WTC11 (cell line): ENCODE measurements at regions not wholly inside any gene's neighbourhood (a gene's known extent, or its start where the extent isn't known, plus 50 kb on each side); places are given as distances from the start of the nearest gene placed in this dataset.
A peak's percentile ranks its signal among the peaks of the same experiment; 100 is the strongest.

Source experiments
- ATAC-seq: fragments of 200-7000 bp; cut with Tn5 transposase; 2 replicates; pipeline ENCODE4 v1.10.0; 2021; ENCODE audit warnings: mild to moderate bottlenecking, moderate library complexity
- CTCF ChIA-PET: fragments of 300-600 bp; sonication (Branson Sonifier 250); formaldehyde crosslinking; loops from one replicate; lab custom pipeline; 2021; ENCODE audit warnings: antibody characterized with exemption; lab: Charles Lee
- POLR2A ChIA-PET: fragments of 350-600 bp; sonication (Branson Sonifier 250); formaldehyde crosslinking; loops from one replicate; lab custom pipeline; 2021; ENCODE audit warnings: antibody characterized with exemption; lab: Charles Lee
- DNase-seq: peaks from one replicate; pipeline ENCODE4 v3.0.0; 2021; ENCODE audit warnings: low spot score
- H3K27ac Mint-ChIP-seq: 2 replicates; pipeline ENCODE4 v1.8.0; 2021; ENCODE audit warnings: mixed read lengths
- H3K27me3 Mint-ChIP-seq: 2 replicates; pipeline ENCODE4 v1.8.0; 2021; ENCODE audit warnings: low read depth, mild to moderate bottlenecking, moderate library complexity, mixed read lengths
- H3K36me3 Mint-ChIP-seq: 2 replicates; pipeline ENCODE4 v1.8.0; 2021; ENCODE audit warnings: mixed read lengths
- H3K4me1 Mint-ChIP-seq: 2 replicates; pipeline ENCODE4 v1.8.0; 2022; ENCODE audit warnings: mixed read lengths
- H3K4me3 Mint-ChIP-seq: 2 replicates; pipeline ENCODE4 v1.8.0; 2021; ENCODE audit warnings: mild to moderate bottlenecking, moderate library complexity, mixed read lengths
- H3K9me3 Mint-ChIP-seq: 2 replicates; pipeline ENCODE4 v1.8.0; 2021; ENCODE audit warnings: mixed read lengths
- ATF2 ChIP-seq: sonication (generic); formaldehyde crosslinking; IDR thresholded peaks from 2 replicates; pipeline ENCODE4 v1.8.1; 2022; ENCODE audit warnings: low read depth, missing genetic modification reagents, borderline replicate concordance
- CBFB ChIP-seq: sonication (generic); formaldehyde crosslinking; IDR thresholded peaks from 2 replicates; pipeline ENCODE4 v1.8.1; 2022; ENCODE audit warnings: mild to moderate bottlenecking, low read depth, missing genetic modification reagents
- CREM ChIP-seq: sonication (generic); formaldehyde crosslinking; IDR thresholded peaks from 2 replicates; pipeline ENCODE4 v1.8.1; 2022; ENCODE audit warnings: mild to moderate bottlenecking, missing genetic modification reagents, moderate library complexity
- ELF4 ChIP-seq: sonication (generic); formaldehyde crosslinking; IDR thresholded peaks from 2 replicates; pipeline ENCODE4 v1.8.1; 2022; ENCODE audit warnings: low read depth, mild to moderate bottlenecking, moderate library complexity, missing genetic modification reagents
- ERG ChIP-seq: fragments of 250-450 bp; sonication (Bioruptor Pico); IDR thresholded peaks from 2 replicates; pipeline ENCODE4 v1.8.0; 2021; ENCODE audit warnings: mild to moderate bottlenecking
- ETV6 ChIP-seq: sonication (generic); formaldehyde crosslinking; IDR thresholded peaks from 2 replicates; pipeline ENCODE4 v1.8.1; 2022; ENCODE audit warnings: mild to moderate bottlenecking, missing genetic modification reagents
- FOXJ3 ChIP-seq: sonication (generic); formaldehyde crosslinking; IDR thresholded peaks from 2 replicates; pipeline ENCODE4 v1.9.0; 2021; ENCODE audit warnings: missing genetic modification reagents, mild to moderate bottlenecking, borderline replicate concordance
- FOXP1 ChIP-seq: sonication (generic); formaldehyde crosslinking; IDR thresholded peaks from 2 replicates; pipeline ENCODE4 v1.8.0; 2022; ENCODE audit warnings: missing genetic modification reagents, mild to moderate bottlenecking, moderate library complexity, borderline replicate concordance
- GABPB1 ChIP-seq: sonication (generic); formaldehyde crosslinking; IDR thresholded peaks from 2 replicates; pipeline ENCODE4 v1.8.1; 2023; ENCODE audit warnings: mild to moderate bottlenecking, missing genetic modification reagents
- HMGA2 ChIP-seq: fragments of 250-450 bp; sonication (Bioruptor Pico); IDR thresholded peaks from 2 replicates; pipeline ENCODE4 v1.4.0; 2021; ENCODE audit warnings: mild to moderate bottlenecking, moderate library complexity
- JAZF1 ChIP-seq: fragments of 250-450 bp; sonication (Bioruptor Pico); IDR thresholded peaks from 2 replicates; pipeline ENCODE4 v1.9.0; 2021; ENCODE audit warnings: moderate library complexity, mild to moderate bottlenecking, inconsistent platforms
- MLX ChIP-seq: sonication (generic); formaldehyde crosslinking; IDR thresholded peaks from 2 replicates; pipeline ENCODE4 v1.8.1; 2023; ENCODE audit warnings: mild to moderate bottlenecking, missing genetic modification reagents, moderate library complexity
- NFE2L1 ChIP-seq: sonication (generic); formaldehyde crosslinking; IDR thresholded peaks from 2 replicates; pipeline ENCODE4 v1.8.1; 2023; ENCODE audit warnings: missing genetic modification reagents
- NFYB ChIP-seq: sonication (generic); formaldehyde crosslinking; conservative IDR thresholded peaks from 2 replicates; pipeline ENCODE4 v1.8.0; 2022; ENCODE audit warnings: low read depth, missing genetic modification reagents
- PRDM15 ChIP-seq: sonication (generic); formaldehyde crosslinking; IDR thresholded peaks from 2 replicates; pipeline ENCODE4 v1.8.0; 2022; ENCODE audit warnings: missing genetic modification reagents
- RORB ChIP-seq: fragments of 250-450 bp; sonication (Bioruptor Pico); IDR thresholded peaks from 2 replicates; pipeline ENCODE4 v1.9.0; 2021; ENCODE audit warnings: mild to moderate bottlenecking
- SOX15 ChIP-seq: fragments of 250-450 bp; sonication (Bioruptor Pico); IDR thresholded peaks from 2 replicates; pipeline ENCODE4 v1.9.0; 2021; ENCODE audit warnings: mild to moderate bottlenecking
- SP1 ChIP-seq: sonication (generic); formaldehyde crosslinking; conservative IDR thresholded peaks from 2 replicates; pipeline ENCODE4 v1.8.1; 2022; ENCODE audit warnings: missing genetic modification reagents
- STAT6 ChIP-seq: sonication (generic); formaldehyde crosslinking; conservative IDR thresholded peaks from 2 replicates; pipeline ENCODE4 v1.8.1; 2023; ENCODE audit warnings: mild to moderate bottlenecking, low read depth, missing genetic modification reagents, moderate library complexity
- ZBTB43 ChIP-seq: sonication (generic); formaldehyde crosslinking; IDR thresholded peaks from 2 replicates; pipeline ENCODE4 v1.8.1; 2023; ENCODE audit warnings: mild to moderate bottlenecking, missing genetic modification reagents
- ZNF138 ChIP-seq: sonication (generic); formaldehyde crosslinking; conservative IDR thresholded peaks from 2 replicates; pipeline ENCODE4 v1.8.1; 2022; ENCODE audit warnings: mild to moderate bottlenecking, moderate library complexity, missing genetic modification reagents
- ZNF263 ChIP-seq: sonication (generic); formaldehyde crosslinking; IDR thresholded peaks from 2 replicates; pipeline ENCODE4 v1.8.1; 2022; ENCODE audit warnings: low read depth, mild to moderate bottlenecking, moderate library complexity, missing genetic modification reagents
- ZNF671 ChIP-seq: fragments of 250-450 bp; sonication (Bioruptor Pico); IDR thresholded peaks from 2 replicates; pipeline ENCODE4 v1.8.0; 2021; ENCODE audit warnings: mild to moderate bottlenecking

- no peak for DNase-seq
- TF ChIP-seq ZNF263 (CRISPR knock-in tag) = no peak
- TF ChIP-seq ZNF138 (CRISPR knock-in tag) = no peak
- no peak for TF ChIP-seq JAZF1
- no peak for TF ChIP-seq ETV6 (CRISPR knock-in tag)
- no peak for TF ChIP-seq HMGA2 (CRISPR knock-in tag)
- no peak for TF ChIP-seq ZBTB43 (CRISPR knock-in tag)
- Mint-ChIP-seq H3K4me1 (peaks cover 19% of the 10 kb centered on the region), H3K9me3 (peaks cover 8% of the 10 kb centered on the region), H3K27me3 (no peaks in the 10 kb centered on the region), H3K4me3 (no peak overlapping the region), H3K27ac (no peak overlapping the region), H3K36me3 (no peaks in the 10 kb centered on the region)
- ChIA-PET POLR2A (no interaction called here), CTCF (no interaction called here)
- ATAC-seq = no peak
Observed at GRCh38 chr2:8306530-8307351, 375.1 kb upstream of the ID2 start.

GRCh38 chr2:8307606-8308180 is 374.2 kb upstream of the ID2 start:
- H3K36me3 Mint-ChIP-seq = no peaks in the 10 kb centered on the region
- peaks cover 4% of the 10 kb centered on the region for H3K9me3 Mint-ChIP-seq
- DNase-seq = no peak
- no peak overlapping the region for H3K4me3 Mint-ChIP-seq
- H3K27ac Mint-ChIP-seq = 0 out of 2 replicates have a peak overlapping the region, but pooled peaks have one; percentile 72
- CTCF ChIA-PET = no interaction called here
- ATAC-seq = no peak
- H3K4me1 Mint-ChIP-seq = peaks cover 17% of the 10 kb centered on the region
- POLR2A ChIA-PET = no interaction called here
- H3K27me3 Mint-ChIP-seq = no peaks in the 10 kb centered on the region
- no peak for TF ChIP-seq ETV6 (CRISPR knock-in tag)
- no peak for TF ChIP-seq ERG (CRISPR knock-in tag)
- no peak for TF ChIP-seq SP1 (CRISPR knock-in tag)
- no peak for TF ChIP-seq STAT6
- TF ChIP-seq CBFB (CRISPR knock-in tag) = no peak
- no peak for TF ChIP-seq ELF4 (CRISPR knock-in tag)
- TF ChIP-seq FOXJ3 (CRISPR knock-in tag) = no peak
- TF ChIP-seq ZNF671 = no peak
- no peak for TF ChIP-seq GABPB1 (CRISPR knock-in tag)
- TF ChIP-seq NFE2L1 (CRISPR knock-in tag) = no peak
- no peak for TF ChIP-seq MLX
- TF ChIP-seq ATF2 (CRISPR knock-in tag) = no peak
- no peak for TF ChIP-seq PRDM15 (CRISPR knock-in tag)
- TF ChIP-seq CREM (CRISPR knock-in tag) = no peak
- TF ChIP-seq NFYB (CRISPR knock-in tag) = no peak
- TF ChIP-seq SOX15 (CRISPR knock-in tag) = no peak
- TF ChIP-seq FOXP1 (CRISPR knock-in tag) = no peak
- no peak for TF ChIP-seq ZNF263 (CRISPR knock-in tag)
- TF ChIP-seq RORB = no peak
